K562 (cell line): ENCODE measurements at regions not wholly inside any gene's neighbourhood (a gene's known extent, or its start where the extent isn't known, plus 50 kb on each side); places are given as distances from the start of the nearest gene placed in this dataset.
A peak's percentile ranks its signal among the peaks of the same experiment; 100 is the strongest.

ENCODE experiments used
- ATAC-seq: fragments of 200-7000 bp; cut with Tn5 transposase; 3 replicates; pipeline ENCODE4 v1.9.1; 2020; ENCODE audit warnings: moderate library complexity
- BruUV-seq: library from RNA; stranded (reverse); fragments of 400-500 nt; replicated peaks from 2 replicates; lab custom pipeline; 2021; lab: Mats Ljungman, UMichigan
- CTCF ChIA-PET: fragments of 300-600 bp; formaldehyde crosslinking; extraction: SDS; loops from one replicate; lab custom pipeline; 2021; ENCODE audit warnings: low intra/inter-chr PET ratio; lab: Yijun Ruan, JAX
- POLR2A ChIA-PET: fragments of 300-600, 350-650 bp; sonication (Branson Sonifier 250); formaldehyde crosslinking; extraction: SDS; loops from one replicate; lab custom pipeline; 2021; ENCODE audit warnings: antibody characterized with exemption, inconsistent platforms; lab: Yijun Ruan, JAX
- DNase-seq, 4 experiments: peaks; one replicate each; pipeline versions ENCODE4 v3.0.0 to v3.0.0-alpha.2; 2011 to 2018; ENCODE audit warnings: low spot score in 3 of 4, mixed read lengths in 3 of 4; ENCODE audit errors: extremely low read depth in 1 of 4
- FAIRE-seq: peaks from 2 replicates; lab custom pipeline; 2011; peaks lifted over from hg19 to GRCh38; lab: Jason Lieb, UNC
- H2AFZ ChIP-seq: 2 replicates; pipeline ENCODE4 v1.6.0; 2011; ENCODE audit warnings: low read depth, low read length, control low read depth, inconsistent platforms
- H3K27ac ChIP-seq: fragments of 200-600 bp; 3 replicates; pipeline ENCODE4 v1.8.0; 2011; ENCODE audit warnings: low read depth, mild to moderate bottlenecking, control low read depth, inconsistent platforms, low read length, moderate library complexity, mixed read lengths; ENCODE audit errors: extremely low read depth
- H3K27me3 ChIP-seq, 2 experiments: fragments of 300-600 bp in 1 of 2; 2 replicates in 1 of 2; 3 replicates in 1 of 2; pipeline versions ENCODE4 v1.6.0 to v1.8.0; 2011; ENCODE audit warnings: inconsistent platforms in 2 of 2, low read length in 2 of 2, mild to moderate bottlenecking in 1 of 2, mixed read lengths in 1 of 2, moderate library complexity in 1 of 2; ENCODE audit not compliant: control insufficient read depth in 2 of 2, insufficient read depth in 2 of 2
- H3K36me3 ChIP-seq: fragments of 300-600 bp; 3 replicates; pipeline ENCODE4 v1.8.0; 2011; ENCODE audit warnings: mild to moderate bottlenecking, low read length, inconsistent platforms; ENCODE audit not compliant: control insufficient read depth, insufficient read depth
- H3K4me1 ChIP-seq, 2 experiments: fragments of 200-600 bp in 1 of 2; replicated peaks in 1 of 2; 2 replicates in 1 of 2; 3 replicates in 1 of 2; pipeline versions ENCODE4 v1.5.1 to v1.8.0; 2011; ENCODE audit warnings: inconsistent platforms in 2 of 2, low read length in 2 of 2, mild to moderate bottlenecking in 1 of 2, mixed read lengths in 1 of 2, moderate library complexity in 1 of 2; ENCODE audit not compliant: control insufficient read depth in 2 of 2, insufficient read depth in 2 of 2
- H3K4me2 ChIP-seq: 2 replicates; pipeline ENCODE4 v1.6.1; 2011; ENCODE audit warnings: low read length, control low read depth, inconsistent platforms, mixed read lengths; ENCODE audit not compliant: insufficient read depth
- H3K4me3 ChIP-seq: fragments of 200-600 bp; sonication (generic), shearing (Covaris generic); 2 replicates; pipeline ENCODE4 v1.5.1; 2016; ENCODE audit warnings: control low read depth, inconsistent platforms
- H3K79me2 ChIP-seq: fragments of 200-600 bp; 3 replicates; pipeline ENCODE4 v1.8.0; 2011; ENCODE audit warnings: low read length, inconsistent platforms; ENCODE audit not compliant: control insufficient read depth, insufficient read depth
- H3K9ac ChIP-seq, 2 experiments: 2 replicates each; pipeline versions ENCODE4 v1.6.0 to v1.6.1; 2011; ENCODE audit warnings: low read depth in 2 of 2, low read length in 2 of 2, control low read depth in 1 of 2, inconsistent platforms in 1 of 2, mild to moderate bottlenecking in 1 of 2, mixed read lengths in 1 of 2; ENCODE audit not compliant: insufficient read depth in 1 of 2
- H3K9me1 ChIP-seq: one replicate; pipeline ENCODE4 v1.6.0; 2011; ENCODE audit warnings: inconsistent platforms, mild to moderate bottlenecking, low read length, moderate library complexity; ENCODE audit not compliant: control insufficient read depth, insufficient read depth
- H3K9me3 ChIP-seq: replicated peaks from 2 replicates; pipeline ENCODE4 v1.5.1; 2011; ENCODE audit warnings: low read depth, low read length, inconsistent platforms; ENCODE audit not compliant: control insufficient read depth, insufficient read depth
- H4K20me1 ChIP-seq: replicated peaks from 2 replicates; pipeline ENCODE4 v1.6.1; 2011; ENCODE audit warnings: low read length, inconsistent platforms, mixed read lengths; ENCODE audit not compliant: control insufficient read depth, insufficient read depth
- CBFA2T3 ChIP-seq: fragments of 450-650 bp; IDR thresholded peaks from 2 replicates; pipeline ENCODE4 v1.6.1; 2017
- CEBPB ChIP-seq: fragments of 450-650 bp; IDR thresholded peaks from 2 replicates; pipeline ENCODE4 v1.6.1; 2016; ENCODE audit warnings: missing genetic modification characterization, missing compliant biosample characterization
- DPF2 ChIP-seq: fragments of 450-650 bp; IDR thresholded peaks from 2 replicates; pipeline ENCODE4 v1.6.1; 2016
- FOXO4 ChIP-seq: fragments of 450-650 bp; formaldehyde crosslinking; IDR thresholded peaks from 2 replicates; pipeline ENCODE4 v1.4.0; 2020; ENCODE audit warnings: mild to moderate bottlenecking, moderate library complexity
- KLF1 ChIP-seq: fragments of 450-650 bp; IDR thresholded peaks from 2 replicates; pipeline ENCODE4 v1.6.1; 2016; ENCODE audit warnings: missing genetic modification characterization, missing compliant biosample characterization
- MIER1 ChIP-seq: fragments of 450-650 bp; IDR thresholded peaks from 2 replicates; pipeline ENCODE4 v1.6.1; 2016; ENCODE audit warnings: antibody characterized with exemption, mild to moderate bottlenecking, low read depth
- MTA2 ChIP-seq: fragments of 450-650 bp; IDR thresholded peaks from 2 replicates; pipeline ENCODE4 v1.6.1; 2016; ENCODE audit warnings: low read depth
- POLR2B ChIP-seq: fragments of 450-650 bp; IDR thresholded peaks from 2 replicates; pipeline ENCODE4 v1.6.1; 2018; ENCODE audit warnings: low read depth; ENCODE audit not compliant: partially characterized antibody
- RFX1 ChIP-seq: fragments of 450-650 bp; IDR thresholded peaks from 2 replicates; pipeline ENCODE4 v1.6.1; 2016; ENCODE audit warnings: mild to moderate bottlenecking, moderate library complexity
- RUNX1 ChIP-seq: sonication (generic); IDR thresholded peaks from 2 replicates; pipeline ENCODE4 v1.6.1; 2016; ENCODE audit warnings: antibody characterized with exemption, low read depth
- ZNF408 ChIP-seq: fragments of 250-450 bp; sonication (Bioruptor Pico); IDR thresholded peaks from 2 replicates; pipeline ENCODE4 v1.4.0; 2020; ENCODE audit warnings: low read depth, mild to moderate bottlenecking, moderate library complexity
- ZNF79 ChIP-seq: fragments of 250-450 bp; sonication (Bioruptor Pico); IDR thresholded peaks from 2 replicates; pipeline ENCODE4 v1.4.0; 2020; ENCODE audit warnings: low read depth, mild to moderate bottlenecking, moderate library complexity
- WGBS: fragments of 100-300 bp; shearing (Covaris generic); methylation state at CpG from one replicate; pipeline ENCODE4 v1.1.6; 2016; ENCODE audit warnings: low coverage, mixed read lengths; ENCODE audit not compliant: insufficient coverage; ENCODE audit errors: missing lambda C conversion rate; 5-methylcytosine and 5-hydroxymethylcytosine counted together
- in situ Hi-C: fragments of 300-500 bp; cut with MboI; formaldehyde crosslinking; loops from 4 replicates; pipeline ENCODE4 v1.15.0; 2018; ENCODE audit warnings: inconsistent platforms, mixed read lengths
- intact Hi-C: fragments of 100-400 bp; cut with micrococcal nuclease; formaldehyde crosslinking; loops from 2 replicates; pipeline ENCODE4 v1.14.2; 2022
- TF ChIP-seq, protein P1 (sequence below): sonication (generic); formaldehyde crosslinking; IDR thresholded peaks from 2 replicates; pipeline ENCODE4 v1.8.0; 2022; ENCODE audit warnings: missing genetic modification reagents, mild to moderate bottlenecking, moderate library complexity, borderline replicate concordance
- TF ChIP-seq, protein P2 (sequence below): fragments of 250-450 bp; sonication (Bioruptor Pico); IDR thresholded peaks from 2 replicates; pipeline ENCODE4 v1.5.0; 2021

GRCh38 chr17:36661047-36661666 lies 59.8 kb downstream of the MRM1 start:
- Histone ChIP-seq H3K27me3 (peaks cover 12 to 65% of the 10 kb centered on the region in 2 experiments), H3K4me2 (no peak overlapping the region), H3K36me3 (no peaks in the 10 kb centered on the region), H3K27ac (no peak overlapping the region), H3K9ac (no peak overlapping the region), H3K4me1 (peaks cover 3 to 19% of the 10 kb centered on the region in 2 experiments; a peak in 3 of 5 replicates), H3K9me1 (peaks cover 3% of the 10 kb centered on the region), H4K20me1 (peaks cover 22% of the 10 kb centered on the region), H3K4me3 (no peak overlapping the region), H2AFZ (no peak overlapping the region), H3K79me2 (no peaks in the 10 kb centered on the region), H3K9me3 (no peaks in the 10 kb centered on the region)
- 6% methylated on average over 19 of the region's 21 CpGs for WGBS
- BruUV-seq, result no TSS peak
- no peak for FAIRE-seq
- intact Hi-C loops, result no loop called here
- TF ChIP-seq CBFA2T3, result 0 out of 2 replicates have a peak, but pooled peaks have one; percentile 17
- TF ChIP-seq RFX1, result peak; percentile 59; the same call in 1 of the 2 replicates
- no peak for TF ChIP-seq RUNX1
- no peak for ATAC-seq
- peak in 1 of 4 experiments; percentile 18 for DNase-seq
- ChIA-PET CTCF (no interaction called here), POLR2A (interaction anchor here (2.0 kb wide), 1 partner anchor 9 kb away, joined by 5 read pairs; no protein-coding TSS in a partner anchor)
- in situ Hi-C loops, result no loop called here

DNA sequence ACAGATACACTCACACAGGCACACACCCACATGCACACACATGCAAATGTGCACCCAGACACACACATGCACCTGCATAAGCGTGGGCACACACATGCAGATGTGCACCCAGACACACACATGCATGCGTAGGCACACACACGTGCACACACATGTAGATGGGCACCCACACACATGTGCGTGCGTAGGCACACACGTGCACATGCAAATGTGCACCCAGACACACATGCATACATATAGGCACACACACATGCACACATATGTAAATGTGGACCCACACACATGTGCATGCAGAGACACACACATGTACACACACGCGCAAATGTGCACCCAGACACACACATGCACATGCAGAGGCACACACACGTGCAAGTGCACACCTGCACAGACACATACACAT lies 60.3 kb downstream of the MRM1 start:
- DNase-seq (no peak), ATAC-seq (no peak), FAIRE-seq (no peak)
- Histone ChIP-seq H3K4me1 (peaks cover 3 to 19% of the 10 kb centered on the region in 2 experiments; a peak in 3 of 5 replicates), H3K4me2 (no peak overlapping the region), H3K9ac (no peak overlapping the region), H3K9me3 (no peaks in the 10 kb centered on the region), H4K20me1 (peaks cover 22% of the 10 kb centered on the region), H2AFZ (no peak overlapping the region), H3K79me2 (no peaks in the 10 kb centered on the region), H3K9me1 (peaks cover 3% of the 10 kb centered on the region), H3K27ac (no peak overlapping the region), H3K4me3 (no peak overlapping the region), H3K36me3 (no peaks in the 10 kb centered on the region), H3K27me3 (peaks cover 12 to 60% of the 10 kb centered on the region in 2 experiments)
- intact Hi-C loops, result no loop called here
- 36% methylated on average over 9 of the region's 9 CpGs for WGBS
- CTCF ChIA-PET, result no interaction called here
- in situ Hi-C loops, result no loop called here
- no TSS peak for BruUV-seq
- POLR2A ChIA-PET, result no interaction called here
- TF ChIP-seq CEBPB, result no peak
- TF ChIP-seq DPF2, result no peak
- no peak for TF ChIP-seq MIER1
- no peak for TF ChIP-seq ZNF408
- TF ChIP-seq MTA2, result no peak
- TF ChIP-seq, protein P1, sequence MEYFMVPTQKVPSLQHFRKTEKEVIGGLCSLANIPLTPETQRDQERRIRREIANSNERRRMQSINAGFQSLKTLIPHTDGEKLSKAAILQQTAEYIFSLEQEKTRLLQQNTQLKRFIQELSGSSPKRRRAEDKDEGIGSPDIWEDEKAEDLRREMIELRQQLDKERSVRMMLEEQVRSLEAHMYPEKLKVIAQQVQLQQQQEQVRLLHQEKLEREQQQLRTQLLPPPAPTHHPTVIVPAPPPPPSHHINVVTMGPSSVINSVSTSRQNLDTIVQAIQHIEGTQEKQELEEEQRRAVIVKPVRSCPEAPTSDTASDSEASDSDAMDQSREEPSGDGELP (CRISPR knock-in tag), result no peak
- TF ChIP-seq, protein P2, sequence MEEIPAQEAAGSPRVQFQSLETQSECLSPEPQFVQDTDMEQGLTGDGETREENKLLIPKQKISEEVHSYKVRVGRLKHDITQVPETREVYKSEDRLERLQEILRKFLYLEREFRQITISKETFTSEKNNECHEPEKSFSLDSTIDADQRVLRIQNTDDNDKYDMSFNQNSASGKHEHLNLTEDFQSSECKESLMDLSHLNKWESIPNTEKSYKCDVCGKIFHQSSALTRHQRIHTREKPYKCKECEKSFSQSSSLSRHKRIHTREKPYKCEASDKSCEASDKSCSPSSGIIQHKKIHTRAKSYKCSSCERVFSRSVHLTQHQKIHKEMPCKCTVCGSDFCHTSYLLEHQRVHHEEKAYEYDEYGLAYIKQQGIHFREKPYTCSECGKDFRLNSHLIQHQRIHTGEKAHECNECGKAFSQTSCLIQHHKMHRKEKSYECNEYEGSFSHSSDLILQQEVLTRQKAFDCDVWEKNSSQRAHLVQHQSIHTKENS (CRISPR knock-in tag), result no peak
- TF ChIP-seq KLF1 (tag), result no peak
- no peak for TF ChIP-seq ZNF79 (CRISPR knock-in tag)
- no peak for TF ChIP-seq FOXO4 (CRISPR knock-in tag)
- TF ChIP-seq POLR2B, result no peak
